H1 (cell line): ENCODE measurements at regions not wholly inside any gene's neighbourhood (a gene's known extent, or its start where the extent isn't known, plus 50 kb on each side); places are given as distances from the start of the nearest gene placed in this dataset.

Source experiments
- CTCF ChIA-PET: fragments of 300-600 bp; sonication (Branson Sonifier 250); formaldehyde crosslinking; loops from one replicate; lab custom pipeline; 2021; ENCODE audit not compliant: partially characterized antibody; lab: Charles Lee
- POLR2A ChIA-PET: fragments of 300-600 bp; sonication (Branson Sonifier 250); formaldehyde crosslinking; loops from one replicate; lab custom pipeline; 2021; ENCODE audit warnings: inconsistent platforms; ENCODE audit not compliant: partially characterized antibody; lab: Charles Lee
- DNase-seq, 2 experiments: peaks; one replicate each; pipeline versions ENCODE4 v3.0.0 to v3.0.0-alpha.2; 2010 to 2022; ENCODE audit warnings: low spot score in 2 of 2, low read depth in 1 of 2, mixed read lengths in 1 of 2
- FAIRE-seq: peaks from 2 replicates; lab custom pipeline; 2011; peaks lifted over from hg19 to GRCh38; lab: Jason Lieb, UNC
- H2AFZ ChIP-seq: 2 replicates; pipeline ENCODE4 v1.8.1; 2012; ENCODE audit warnings: low read length, inconsistent platforms
- H2AK5ac ChIP-seq: 2 replicates; pipeline ENCODE4 v1.6.1; 2013; ENCODE audit warnings: low read depth, low read length
- H2BK120ac ChIP-seq: replicated peaks from 2 replicates; pipeline ENCODE3; 2013; ENCODE audit warnings: low read depth, low read length, inconsistent platforms
- H2BK12ac ChIP-seq: 2 replicates; pipeline ENCODE4 v1.6.1; 2013; ENCODE audit warnings: low read depth, low read length
- H2BK15ac ChIP-seq: 2 replicates; pipeline ENCODE4 v1.6.1; 2013; ENCODE audit warnings: low read length
- H2BK20ac ChIP-seq: 2 replicates; pipeline ENCODE4 v1.6.1; 2013; ENCODE audit warnings: low read length
- H2BK5ac ChIP-seq: 2 replicates; pipeline ENCODE4 v1.6.1; 2013; ENCODE audit warnings: low read depth, low read length
- H3K14ac ChIP-seq: 2 replicates; pipeline ENCODE4 v1.6.1; 2013; ENCODE audit warnings: inconsistent platforms; ENCODE audit not compliant: insufficient read length
- H3K18ac ChIP-seq: 2 replicates; pipeline ENCODE4 v1.6.1; 2013; ENCODE audit warnings: low read length; ENCODE audit errors: extremely low read depth
- H3K23ac ChIP-seq: 2 replicates; pipeline ENCODE4 v1.6.1; 2013; ENCODE audit warnings: inconsistent platforms; ENCODE audit not compliant: insufficient read length
- H3K23me2 ChIP-seq: 2 replicates; pipeline ENCODE4 v1.6.1; 2013; ENCODE audit warnings: low read depth, low read length
- H3K27ac ChIP-seq: 2 replicates; pipeline ENCODE4 v1.6.1; 2011; ENCODE audit warnings: low read depth, low read length, inconsistent platforms
- H3K27me3 ChIP-seq, 4 experiments: replicated peaks in 1 of 4; 1 replicate in 1 of 4; 2 replicates in 3 of 4; pipeline versions ENCODE4 v1.6.1 to v1.8.1; 2011 to 2013; ENCODE audit warnings: low read length in 3 of 4, mild to moderate bottlenecking in 3 of 4, inconsistent platforms in 2 of 4, mixed read lengths in 2 of 4, moderate library complexity in 1 of 4; ENCODE audit not compliant: control insufficient read depth in 3 of 4, insufficient read depth in 3 of 4; ENCODE audit errors: extremely low read depth in 1 of 4
- H3K36me3 ChIP-seq, 4 experiments: 2 replicates each; pipeline versions ENCODE4 v1.6.1 to v1.8.1; 2011 to 2013; ENCODE audit warnings: mild to moderate bottlenecking in 4 of 4, low read length in 3 of 4, moderate library complexity in 2 of 4, control low read depth in 1 of 4, inconsistent platforms in 1 of 4; ENCODE audit not compliant: insufficient read depth in 4 of 4, control insufficient read depth in 2 of 4
- H3K4ac ChIP-seq: replicated peaks from 2 replicates; pipeline ENCODE3; 2013; ENCODE audit warnings: low read length, low read depth, mixed read lengths, inconsistent platforms; ENCODE audit not compliant: insufficient read length
- H3K4me1 ChIP-seq, 4 experiments: replicated peaks in 1 of 4; 1 replicate in 1 of 4; 2 replicates in 3 of 4; pipeline versions ENCODE4 v1.6.1 to v1.8.1; 2011 to 2013; ENCODE audit warnings: low read length in 3 of 4, inconsistent platforms in 2 of 4, mixed read lengths in 1 of 4; ENCODE audit not compliant: insufficient read depth in 4 of 4, control insufficient read depth in 3 of 4
- H3K4me2 ChIP-seq, 2 experiments: 2 replicates each; pipeline versions ENCODE4 v1.6.1 to v1.8.1; 2011 to 2013; ENCODE audit warnings: low read depth in 2 of 2, low read length in 2 of 2, control low read depth in 1 of 2, inconsistent platforms in 1 of 2, mild to moderate bottlenecking in 1 of 2; ENCODE audit not compliant: insufficient read depth in 1 of 2
- H3K4me3 ChIP-seq, 4 experiments: fragments of 200-600, 300-600 bp in 1 of 4; sonication (generic), shearing (Covaris generic), sonication (Bioruptor Twin) in 1 of 4; 2 replicates each; pipeline versions ENCODE4 v1.5.1 to v1.8.1; 2011 to 2016; ENCODE audit warnings: low read length in 4 of 4, low read depth in 3 of 4, control low read depth in 2 of 4, inconsistent platforms in 2 of 4, mild to moderate bottlenecking in 2 of 4, mixed read lengths in 1 of 4, moderate library complexity in 1 of 4; ENCODE audit not compliant: insufficient read depth in 2 of 4; ENCODE audit errors: extremely low read depth in 1 of 4
- H3K56ac ChIP-seq: replicated peaks from 2 replicates; pipeline ENCODE3; 2013; ENCODE audit warnings: low read depth, mild to moderate bottlenecking, mixed read lengths, low read length, inconsistent platforms; ENCODE audit not compliant: insufficient read length
- H3K79me1 ChIP-seq: 2 replicates; pipeline ENCODE4 v1.6.1; 2013; ENCODE audit warnings: low read depth, low read length, control low read depth
- H3K79me2 ChIP-seq, 2 experiments: 2 replicates each; pipeline versions ENCODE4 v1.6.1 to v1.8.1; 2012 to 2013; ENCODE audit warnings: low read length in 2 of 2, mild to moderate bottlenecking in 2 of 2, inconsistent platforms in 1 of 2; ENCODE audit not compliant: insufficient read depth in 2 of 2, control insufficient read depth in 1 of 2
- H3K9ac ChIP-seq, 4 experiments: replicated peaks in 1 of 4; 1 replicate in 1 of 4; 2 replicates in 3 of 4; pipeline versions ENCODE4 v1.6.1 to v1.8.1; 2011 to 2013; ENCODE audit warnings: low read depth in 3 of 4, low read length in 3 of 4, control low read depth in 2 of 4, mild to moderate bottlenecking in 2 of 4, moderate library complexity in 2 of 4, inconsistent platforms in 1 of 4; ENCODE audit errors: extremely low read depth in 1 of 4
- H3K9me3 ChIP-seq, 2 experiments: 2 replicates each; pipeline versions ENCODE4 v1.6.1 to v1.8.1; 2012 to 2013; ENCODE audit warnings: mild to moderate bottlenecking in 2 of 2, moderate library complexity in 2 of 2, control low read depth in 1 of 2, inconsistent platforms in 1 of 2, low read depth in 1 of 2, low read length in 1 of 2, mixed read lengths in 1 of 2; ENCODE audit not compliant: insufficient read depth in 2 of 2
- H4K20me1 ChIP-seq, 2 experiments: replicated peaks in 1 of 2; 2 replicates each; pipeline versions ENCODE3 to v1.8.1; 2011 to 2013; ENCODE audit warnings: inconsistent platforms in 2 of 2, low read length in 2 of 2, mild to moderate bottlenecking in 1 of 2; ENCODE audit not compliant: insufficient read depth in 2 of 2, control insufficient read depth in 1 of 2
- H4K5ac ChIP-seq: 2 replicates; pipeline ENCODE4 v1.6.1; 2013; ENCODE audit warnings: low read length, low read depth, mixed read lengths, inconsistent platforms; ENCODE audit not compliant: insufficient read length
- H4K8ac ChIP-seq: 2 replicates; pipeline ENCODE4 v1.8.0; 2013; ENCODE audit warnings: mild to moderate bottlenecking, moderate library complexity, low read length, inconsistent platforms; ENCODE audit not compliant: insufficient read depth; ENCODE audit errors: extremely low read depth
- H4K91ac ChIP-seq: replicated peaks from 2 replicates; pipeline ENCODE3; 2013; ENCODE audit warnings: low read length, mixed read lengths, inconsistent platforms; ENCODE audit not compliant: insufficient read length
- GABPA ChIP-seq: IDR thresholded peaks from 2 replicates; pipeline ENCODE4 v1.6.1; 2011; ENCODE audit warnings: mild to moderate bottlenecking, low read length, moderate library complexity, borderline replicate concordance; ENCODE audit not compliant: insufficient read depth
- KDM1A ChIP-seq: fragments of 200-600, 300-600 bp; sonication (generic); IDR thresholded peaks from 2 replicates; pipeline ENCODE4 v1.7.1; 2016; ENCODE audit warnings: mild to moderate bottlenecking, low read length, borderline replicate concordance
- PHF8 ChIP-seq: fragments of 200-600 bp; sonication (generic); conservative IDR thresholded peaks from 2 replicates; pipeline ENCODE4 v1.7.1; 2012; ENCODE audit warnings: low read depth, mild to moderate bottlenecking, inconsistent platforms, low read length, moderate library complexity
- POLR2A ChIP-seq, 2 experiments: IDR thresholded peaks; 1 replicate in 1 of 2; 2 replicates in 1 of 2; pipeline ENCODE4 v1.6.1; 2011; ENCODE audit warnings: low read depth in 2 of 2, low read length in 2 of 2, mild to moderate bottlenecking in 2 of 2; ENCODE audit errors: control extremely low read depth in 1 of 2
- SP2 ChIP-seq: IDR thresholded peaks from 2 replicates; pipeline ENCODE4 v1.6.1; 2012; ENCODE audit warnings: mild to moderate bottlenecking, low read length, inconsistent platforms
- TF ChIP-seq, protein P1 (sequence below), 3 experiments: IDR thresholded peaks; 1 replicate in 2 of 3; 2 replicates in 1 of 3; pipeline versions ENCODE4 v1.5.1 to v1.6.1; 2011; ENCODE audit warnings: low read length in 3 of 3, mild to moderate bottlenecking in 3 of 3, inconsistent platforms in 2 of 3, low read depth in 1 of 3, moderate library complexity in 1 of 3; ENCODE audit not compliant: insufficient read depth in 1 of 3; ENCODE audit errors: control extremely low read depth in 1 of 3

DNA sequence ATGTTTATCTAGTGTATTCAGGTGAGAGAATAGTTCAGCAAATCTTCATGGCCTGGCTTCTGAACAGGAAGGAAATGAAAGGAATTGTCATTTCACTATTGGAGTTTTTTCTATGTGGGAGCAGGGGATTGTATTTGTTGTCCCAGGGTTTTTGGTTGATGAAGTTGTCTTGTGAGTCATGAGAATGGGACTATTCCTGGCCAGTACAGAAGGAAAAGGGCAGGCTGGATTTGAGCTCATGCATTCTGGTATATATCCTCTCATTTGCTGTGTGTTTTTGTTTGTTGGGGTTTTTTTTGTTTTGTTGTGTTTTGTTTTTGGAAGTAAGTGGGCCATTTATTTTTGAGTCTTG is 101.2 kb upstream of the MKLN1 start:
- H3K9ac ChIP-seq, result no peak overlapping the region
- H4K91ac ChIP-seq, result no peak overlapping the region

More for the DNA sequence above, 101.2 kb upstream of the MKLN1 start:
- Histone ChIP-seq H4K8ac (no peak overlapping the region), H2BK12ac (no peak overlapping the region), H3K4me2 (no peak overlapping the region), H3K27me3 (no peaks in the 10 kb centered on the region), H3K23ac (no peak overlapping the region), H2BK15ac (no peak overlapping the region), H3K79me1 (no peaks in the 10 kb centered on the region), H3K4me3 (no peak overlapping the region), H3K14ac (no peak overlapping the region), H3K27ac (no peak overlapping the region), H2BK120ac (no peak overlapping the region), H3K56ac (no peak overlapping the region), H3K23me2 (no peaks in the 10 kb centered on the region), H4K5ac (no peak overlapping the region), H2BK20ac (no peak overlapping the region), H2AFZ (no peak overlapping the region), H2AK5ac (no peak overlapping the region), H2BK5ac (no peak overlapping the region), H3K79me2 (no peaks in the 10 kb centered on the region), H4K20me1 (no peaks in the 10 kb centered on the region), H3K36me3 (no peaks in the 10 kb centered on the region), H3K9me3 (no peaks in the 10 kb centered on the region), H3K18ac (no peak overlapping the region), H3K4me1 (peaks cover 0 to 5% (median under 1%) of the 10 kb centered on the region in 4 experiments; a peak in 4 of 7 replicates), H3K4ac (no peak overlapping the region)
- no peak for FAIRE-seq
- ChIA-PET POLR2A (interaction anchor here (1.4 kb wide), 1 partner anchor 9 kb away, joined by 3 read pairs; no protein-coding TSS in a partner anchor), CTCF (no interaction called here)
- TF ChIP-seq POLR2A (IDR thresholded peaks at IDR 0.05; ENCODE audit: control extremely low read depth in 1 of 2, low read depth in 2 of 2, low read length in 2 of 2), result no peak
- TF ChIP-seq, protein P1, sequence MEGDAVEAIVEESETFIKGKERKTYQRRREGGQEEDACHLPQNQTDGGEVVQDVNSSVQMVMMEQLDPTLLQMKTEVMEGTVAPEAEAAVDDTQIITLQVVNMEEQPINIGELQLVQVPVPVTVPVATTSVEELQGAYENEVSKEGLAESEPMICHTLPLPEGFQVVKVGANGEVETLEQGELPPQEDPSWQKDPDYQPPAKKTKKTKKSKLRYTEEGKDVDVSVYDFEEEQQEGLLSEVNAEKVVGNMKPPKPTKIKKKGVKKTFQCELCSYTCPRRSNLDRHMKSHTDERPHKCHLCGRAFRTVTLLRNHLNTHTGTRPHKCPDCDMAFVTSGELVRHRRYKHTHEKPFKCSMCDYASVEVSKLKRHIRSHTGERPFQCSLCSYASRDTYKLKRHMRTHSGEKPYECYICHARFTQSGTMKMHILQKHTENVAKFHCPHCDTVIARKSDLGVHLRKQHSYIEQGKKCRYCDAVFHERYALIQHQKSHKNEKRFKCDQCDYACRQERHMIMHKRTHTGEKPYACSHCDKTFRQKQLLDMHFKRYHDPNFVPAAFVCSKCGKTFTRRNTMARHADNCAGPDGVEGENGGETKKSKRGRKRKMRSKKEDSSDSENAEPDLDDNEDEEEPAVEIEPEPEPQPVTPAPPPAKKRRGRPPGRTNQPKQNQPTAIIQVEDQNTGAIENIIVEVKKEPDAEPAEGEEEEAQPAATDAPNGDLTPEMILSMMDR (IDR thresholded peaks at IDR 0.05; ENCODE audit: control extremely low read depth in 1 of 3, insufficient read depth in 1 of 3, low read depth in 1 of 3, low read length in 3 of 3), result no peak
- no peak for TF ChIP-seq PHF8
- TF ChIP-seq GABPA, result no peak
- no peak for TF ChIP-seq SP2
- no peak for TF ChIP-seq KDM1A
- no peak for DNase-seq
